ENCODE measurements at regions not wholly inside any gene's neighbourhood (a gene's known extent, or its start where the extent isn't known, plus 50 kb on each side); places are given as distances from the start of the nearest gene placed in this dataset.

DNA sequence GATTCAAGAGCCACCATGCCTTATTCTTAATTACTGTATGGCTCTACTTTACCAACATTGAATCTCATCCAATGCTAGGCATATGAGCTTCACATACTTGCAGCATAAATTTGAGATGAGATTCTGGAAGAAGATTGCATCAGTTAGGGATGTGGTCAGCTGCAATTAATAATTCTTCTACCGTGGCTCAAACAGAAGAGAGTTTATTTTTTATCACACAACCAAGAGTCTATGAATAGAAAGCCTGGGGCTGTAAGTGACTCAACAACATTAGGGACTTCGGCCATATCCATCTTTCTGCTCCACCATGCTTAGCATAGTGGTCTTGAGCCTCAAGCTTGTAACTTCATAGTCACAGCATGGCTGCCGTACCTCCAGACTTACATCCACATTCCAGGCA is 179.4 kb upstream of the IRX6 start:
- POLR2A ChIA-PET: no interaction called here
- DNase-seq (ENCODE audit: low read depth, low spot score): no peak
- TF ChIP-seq, protein P1, sequence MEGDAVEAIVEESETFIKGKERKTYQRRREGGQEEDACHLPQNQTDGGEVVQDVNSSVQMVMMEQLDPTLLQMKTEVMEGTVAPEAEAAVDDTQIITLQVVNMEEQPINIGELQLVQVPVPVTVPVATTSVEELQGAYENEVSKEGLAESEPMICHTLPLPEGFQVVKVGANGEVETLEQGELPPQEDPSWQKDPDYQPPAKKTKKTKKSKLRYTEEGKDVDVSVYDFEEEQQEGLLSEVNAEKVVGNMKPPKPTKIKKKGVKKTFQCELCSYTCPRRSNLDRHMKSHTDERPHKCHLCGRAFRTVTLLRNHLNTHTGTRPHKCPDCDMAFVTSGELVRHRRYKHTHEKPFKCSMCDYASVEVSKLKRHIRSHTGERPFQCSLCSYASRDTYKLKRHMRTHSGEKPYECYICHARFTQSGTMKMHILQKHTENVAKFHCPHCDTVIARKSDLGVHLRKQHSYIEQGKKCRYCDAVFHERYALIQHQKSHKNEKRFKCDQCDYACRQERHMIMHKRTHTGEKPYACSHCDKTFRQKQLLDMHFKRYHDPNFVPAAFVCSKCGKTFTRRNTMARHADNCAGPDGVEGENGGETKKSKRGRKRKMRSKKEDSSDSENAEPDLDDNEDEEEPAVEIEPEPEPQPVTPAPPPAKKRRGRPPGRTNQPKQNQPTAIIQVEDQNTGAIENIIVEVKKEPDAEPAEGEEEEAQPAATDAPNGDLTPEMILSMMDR (IDR thresholded peaks at IDR 0.05; ENCODE audit: insufficient read depth, low read length, missing control alignments): no peak
- no peak overlapping the region for H3K4me3 ChIP-seq (ENCODE audit: low read depth, low read length)
- CTCF ChIA-PET: no interaction called here

DNA sequence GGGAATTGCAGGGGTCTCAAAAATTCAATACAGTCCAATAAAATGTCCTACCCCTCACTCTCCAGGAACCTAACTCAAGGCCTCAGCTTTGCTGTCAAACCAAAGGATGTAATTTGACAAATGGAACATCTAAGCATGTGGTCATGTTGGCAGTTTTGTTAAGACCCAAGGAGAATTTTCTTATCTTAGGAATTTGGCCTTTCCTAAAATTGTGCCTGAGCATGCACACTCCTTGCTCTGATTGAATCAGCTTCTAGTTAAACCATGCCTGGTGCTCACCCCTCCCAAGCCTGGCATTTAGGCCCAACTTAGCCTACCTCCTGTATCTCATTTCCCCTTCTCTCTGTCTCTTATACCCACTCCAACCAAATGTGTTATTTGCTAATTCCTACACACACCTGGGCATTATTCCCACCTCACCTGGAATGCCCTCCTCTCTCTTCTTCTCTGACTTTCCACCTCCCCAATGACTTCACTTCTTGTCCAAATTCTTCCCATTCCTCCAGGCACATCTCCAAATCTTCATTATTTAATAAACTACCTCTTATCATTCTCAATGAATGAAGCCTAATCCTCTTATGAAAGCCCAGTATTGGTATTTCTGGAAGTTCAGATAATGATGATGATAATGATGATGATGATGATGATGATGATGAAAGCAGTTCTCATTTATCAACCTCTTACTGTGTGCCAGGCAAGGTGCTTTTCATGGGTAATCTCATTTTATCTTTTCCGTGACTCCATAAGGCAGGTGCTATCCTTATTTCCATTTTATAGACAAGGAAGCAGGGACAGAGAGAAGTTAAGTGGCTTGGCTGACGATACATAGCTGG is 178.0 kb upstream of the IRX6 start:
- ChIA-PET CTCF (no interaction called here), POLR2A (no interaction called here)
- H3K4me3 ChIP-seq (ENCODE audit: low read depth, low read length): no peak overlapping the region
- DNase-seq (ENCODE audit: low read depth, low spot score): no peak
- TF ChIP-seq, protein P1 (IDR thresholded peaks at IDR 0.05; ENCODE audit: insufficient read depth, low read length, missing control alignments): no peak

DNA sequence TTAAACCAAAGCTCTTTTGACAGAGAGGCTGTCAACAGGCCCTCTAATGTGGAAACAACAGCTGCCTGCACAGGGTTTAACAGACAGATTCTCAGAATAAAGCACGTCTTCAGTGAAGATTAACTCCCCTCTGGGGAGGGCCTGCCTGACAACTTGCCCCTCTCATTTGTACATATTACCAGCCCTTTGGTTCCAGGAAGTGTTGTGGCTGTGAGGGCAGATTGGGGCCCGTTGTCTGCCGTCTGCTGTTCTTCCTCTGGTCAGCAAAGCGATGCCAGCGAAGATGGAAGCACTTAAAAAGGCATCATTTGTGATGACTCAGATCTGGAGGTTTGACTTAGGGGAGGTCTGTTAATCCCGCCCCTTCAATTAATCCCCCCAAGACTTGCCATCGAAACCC is 177.0 kb upstream of the IRX6 start:
- DNase-seq (ENCODE audit: low read depth, low spot score): no peak
- H3K4me3 ChIP-seq (ENCODE audit: low read depth, low read length): no peak overlapping the region
- TF ChIP-seq, protein P1 (IDR thresholded peaks at IDR 0.05; ENCODE audit: insufficient read depth, low read length, missing control alignments): no peak
- ChIA-PET POLR2A (no interaction called here), CTCF (no interaction called here)

DNA sequence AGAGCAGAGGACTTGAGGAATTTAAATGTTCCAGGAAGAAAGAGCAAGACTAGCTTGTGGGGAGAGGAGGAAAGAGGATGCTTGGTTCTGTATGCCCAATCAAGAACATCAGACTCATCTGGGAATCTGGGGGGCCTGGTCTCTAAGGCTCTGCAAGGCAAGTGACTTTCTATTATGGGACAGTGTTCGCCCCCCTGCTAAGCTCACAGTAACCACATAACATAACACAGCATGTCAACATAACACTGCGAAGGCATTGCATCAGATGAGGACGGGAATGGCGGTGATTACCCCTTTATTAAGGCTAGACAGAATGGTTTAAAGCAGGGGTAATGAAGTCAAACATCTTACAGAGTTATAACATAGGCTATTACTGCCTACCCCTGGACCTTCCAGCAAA is 176.6 kb upstream of the IRX6 start:
- POLR2A ChIA-PET: no interaction called here
- TF ChIP-seq, protein P1 (IDR thresholded peaks at IDR 0.05; ENCODE audit: insufficient read depth, low read length, missing control alignments): no peak
- CTCF ChIA-PET: no interaction called here
- DNase-seq (ENCODE audit: low read depth, low spot score): no peak
- H3K4me3 ChIP-seq (ENCODE audit: low read depth, low read length): no peak overlapping the region

DNA sequence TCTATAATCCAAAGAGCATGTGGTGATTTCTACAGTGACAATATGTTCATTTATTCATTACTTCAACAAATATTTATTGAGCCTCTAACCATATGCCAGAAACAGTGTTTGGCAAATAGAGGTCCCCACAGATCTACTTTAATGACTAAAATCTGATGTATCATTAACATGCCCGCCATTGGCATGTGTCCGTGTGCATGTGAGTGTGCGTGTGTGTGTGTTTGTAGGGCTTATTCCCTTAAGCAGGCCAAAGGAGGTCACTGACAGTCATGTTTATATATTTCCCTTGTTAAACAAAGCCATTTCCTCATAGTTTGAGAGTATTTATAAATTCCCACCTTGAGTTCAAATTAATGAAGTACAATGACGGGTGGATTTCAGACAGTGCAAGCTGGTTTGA is 174.4 kb upstream of the IRX6 start:
- POLR2A ChIA-PET: no interaction called here

DNA sequence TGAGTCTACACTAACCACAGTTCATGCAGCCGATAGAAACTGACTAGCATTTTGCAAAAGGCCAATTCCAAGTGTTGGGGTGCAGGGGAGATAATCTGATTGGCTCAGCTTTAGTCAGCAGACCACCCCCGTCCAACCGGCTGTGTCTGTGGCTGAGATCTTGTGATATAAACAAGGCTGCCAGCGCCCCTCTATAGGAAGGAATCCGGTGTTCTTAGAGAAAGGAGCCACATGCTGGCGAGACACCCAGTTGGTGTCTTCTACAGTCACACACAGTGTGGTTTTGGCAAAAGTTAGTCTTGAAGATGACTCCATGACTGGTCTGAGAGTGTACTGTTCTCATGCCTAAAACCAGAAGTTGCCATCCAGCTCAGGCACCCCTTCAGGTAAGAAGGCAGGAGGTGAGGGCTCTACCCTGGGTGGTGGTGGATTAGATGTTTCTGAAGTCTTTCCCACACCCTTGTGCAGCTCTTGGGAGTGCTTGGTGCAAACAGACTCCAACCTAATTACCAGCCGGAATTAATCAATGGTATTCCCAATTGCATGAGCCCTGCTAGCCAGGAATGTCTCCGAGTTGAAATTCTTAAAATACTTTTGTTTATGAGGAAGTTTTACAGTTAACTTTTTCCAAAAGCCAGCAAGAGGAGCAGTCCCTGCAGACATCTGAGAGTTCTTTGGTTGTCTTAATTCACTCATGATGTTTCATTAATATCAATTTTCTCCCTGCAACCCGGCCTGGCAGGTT is 172.3 kb upstream of the IRX6 start:
- no peak for DNase-seq (ENCODE audit: low read depth, low spot score)
- TF ChIP-seq, protein P1 (IDR thresholded peaks at IDR 0.05; ENCODE audit: insufficient read depth, low read length, missing control alignments): no peak
- H3K4me3 ChIP-seq (ENCODE audit: low read depth, low read length): no peak overlapping the region
- ChIA-PET POLR2A (no interaction called here), CTCF (no interaction called here)

More for the DNA sequence above, 174.4 kb upstream of the IRX6 start:
- TF ChIP-seq, protein P1 (IDR thresholded peaks at IDR 0.05; ENCODE audit: insufficient read depth, low read length, missing control alignments): no peak
- no peak for DNase-seq (ENCODE audit: low read depth, low spot score)
- H3K4me3 ChIP-seq (ENCODE audit: low read depth, low read length): no peak overlapping the region
- CTCF ChIA-PET: no interaction called here
